Muscle layer of colon (tissue), 2 donors: ENCODE measurements at regions not wholly inside any gene's neighbourhood (a gene's known extent, or its start where the extent isn't known, plus 50 kb on each side); places are given as distances from the start of the nearest gene placed in this dataset.

Experiments used
- H3K27ac ChIP-seq: one replicate; pipeline ENCODE4 v1.7.0; 2013; ENCODE audit warnings: low read depth, mild to moderate bottlenecking, low read length, moderate library complexity
- H3K27me3 ChIP-seq, 2 donors: one replicate each; pipeline ENCODE4 v1.7.0; 2013; ENCODE audit warnings: low read length in 2 of 2, mild to moderate bottlenecking in 2 of 2; ENCODE audit not compliant: insufficient read depth in 2 of 2, control insufficient read depth in 1 of 2
- H3K36me3 ChIP-seq: one replicate; pipeline ENCODE4 v1.7.0; 2013; ENCODE audit warnings: mild to moderate bottlenecking, low read length; ENCODE audit not compliant: insufficient read depth
- H3K4me1 ChIP-seq: one replicate; pipeline ENCODE4 v1.7.0; 2013; ENCODE audit warnings: mild to moderate bottlenecking, low read length; ENCODE audit not compliant: insufficient read depth
- H3K4me3 ChIP-seq, 2 donors: one replicate each; pipeline ENCODE4 v1.7.0; 2013; ENCODE audit warnings: low read length in 2 of 2, low read depth in 1 of 2, mild to moderate bottlenecking in 1 of 2, moderate library complexity in 1 of 2
- H3K9ac ChIP-seq: one replicate; pipeline ENCODE4 v1.7.0; 2013; ENCODE audit warnings: low read length
- H3K9me3 ChIP-seq: one replicate; pipeline ENCODE4 v1.7.0; 2013; ENCODE audit warnings: mild to moderate bottlenecking, low read length
- donor health status: abdominal sarcoma.
- donor health status: Adenocarcinoma of cecum.

- Histone ChIP-seq H3K9me3 (no peaks in the 10 kb centered on the region), H3K27ac (no peak overlapping the region), H3K27me3 (no peaks in the 10 kb centered on the region), H3K4me3 (no peak overlapping the region), H3K4me1 (no peaks in the 10 kb centered on the region), H3K9ac (no peak overlapping the region), H3K36me3 (no peaks in the 10 kb centered on the region)
Measured at GRCh38 chr2:145292166-145292565, 772.2 kb upstream of the ZEB2 start.

- Histone ChIP-seq H3K4me1 (no peaks in the 10 kb centered on the region), H3K9me3 (no peaks in the 10 kb centered on the region), H3K27me3 (no peaks in the 10 kb centered on the region), H3K4me3 (no peak overlapping the region), H3K36me3 (no peaks in the 10 kb centered on the region), H3K9ac (no peak overlapping the region), H3K27ac (no peak overlapping the region)
Measured at GRCh38 chr2:145290986-145291385, 771.1 kb upstream of the ZEB2 start.

GRCh38 chr2:145289946-145290345, 770.0 kb upstream of the ZEB2 start:
- no peaks in the 10 kb centered on the region for H3K27me3 ChIP-seq
- no peaks in the 10 kb centered on the region for H3K4me1 ChIP-seq
- no peak overlapping the region for H3K9ac ChIP-seq
- H3K9me3 ChIP-seq: no peaks in the 10 kb centered on the region
- H3K4me3 ChIP-seq: no peak overlapping the region
- H3K36me3 ChIP-seq: no peaks in the 10 kb centered on the region
- H3K27ac ChIP-seq: no peak overlapping the region

- Histone ChIP-seq H3K4me1 (no peaks in the 10 kb centered on the region), H3K27ac (no peak overlapping the region), H3K27me3 (no peaks in the 10 kb centered on the region), H3K9ac (no peak overlapping the region), H3K9me3 (no peaks in the 10 kb centered on the region), H3K4me3 (no peak overlapping the region), H3K36me3 (no peaks in the 10 kb centered on the region)
Measured at GRCh38 chr2:145288650-145289496, 769.0 kb upstream of the ZEB2 start.

GRCh38 chr2:145287736-145288135, 767.8 kb upstream of the ZEB2 start:
- Histone ChIP-seq H3K9me3 (no peaks in the 10 kb centered on the region), H3K36me3 (no peaks in the 10 kb centered on the region), H3K4me3 (no peak overlapping the region), H3K27me3 (no peaks in the 10 kb centered on the region), H3K4me1 (no peaks in the 10 kb centered on the region), H3K27ac (no peak overlapping the region), H3K9ac (no peak overlapping the region)

- Histone ChIP-seq H3K9me3 (no peaks in the 10 kb centered on the region), H3K27ac (no peak overlapping the region), H3K36me3 (no peaks in the 10 kb centered on the region), H3K4me3 (no peak overlapping the region), H3K4me1 (no peaks in the 10 kb centered on the region), H3K27me3 (no peaks in the 10 kb centered on the region), H3K9ac (no peak overlapping the region)
Measured at GRCh38 chr2:145286716-145287275, 766.9 kb upstream of the ZEB2 start.

- no peak overlapping the region for H3K27ac ChIP-seq
- H3K36me3 ChIP-seq: no peaks in the 10 kb centered on the region
- H3K9ac ChIP-seq: no peak overlapping the region
- no peaks in the 10 kb centered on the region for H3K9me3 ChIP-seq
- H3K27me3 ChIP-seq: no peaks in the 10 kb centered on the region
- H3K4me3 ChIP-seq: no peak overlapping the region
- H3K4me1 ChIP-seq: no peaks in the 10 kb centered on the region
Measured at GRCh38 chr2:145284551-145284950, 764.6 kb upstream of the ZEB2 start.

- no peak overlapping the region for H3K4me3 ChIP-seq
- H3K27me3 ChIP-seq: no peaks in the 10 kb centered on the region
Measured at GRCh38 chr2:145283131-145283530, 763.2 kb upstream of the ZEB2 start.

GRCh38 chr2:145277922-145278321, 758.0 kb upstream of the ZEB2 start:
- Histone ChIP-seq H3K4me1 (no peaks in the 10 kb centered on the region), H3K27ac (no peak overlapping the region), H3K36me3 (no peaks in the 10 kb centered on the region), H3K9ac (no peak overlapping the region), H3K4me3 (no peak overlapping the region), H3K27me3 (no peaks in the 10 kb centered on the region), H3K9me3 (no peaks in the 10 kb centered on the region)

More at GRCh38 chr2:145283131-145283530, 763.2 kb upstream of the ZEB2 start:
- Histone ChIP-seq H3K4me1 (no peaks in the 10 kb centered on the region), H3K9ac (no peak overlapping the region), H3K9me3 (no peaks in the 10 kb centered on the region), H3K36me3 (no peaks in the 10 kb centered on the region), H3K27ac (no peak overlapping the region)

- H3K4me3 ChIP-seq: no peak overlapping the region
- no peaks in the 10 kb centered on the region for H3K27me3 ChIP-seq
- no peaks in the 10 kb centered on the region for H3K4me1 ChIP-seq
- H3K9me3 ChIP-seq: no peaks in the 10 kb centered on the region
- no peak overlapping the region for H3K27ac ChIP-seq
- no peak overlapping the region for H3K9ac ChIP-seq
- H3K36me3 ChIP-seq: no peaks in the 10 kb centered on the region
Measured at GRCh38 chr2:145273840-145274239, 753.9 kb upstream of the ZEB2 start.

- H3K4me3 ChIP-seq: no peak overlapping the region
- H3K27me3 ChIP-seq: no peaks in the 10 kb centered on the region
- no peak overlapping the region for H3K9ac ChIP-seq
- no peaks in the 10 kb centered on the region for H3K9me3 ChIP-seq
- no peak overlapping the region for H3K27ac ChIP-seq
- H3K4me1 ChIP-seq: no peaks in the 10 kb centered on the region
- H3K36me3 ChIP-seq: no peaks in the 10 kb centered on the region
Measured at GRCh38 chr2:145268931-145269330, 749.0 kb upstream of the ZEB2 start.

GRCh38 chr2:145267451-145267850, 747.5 kb upstream of the ZEB2 start:
- no peaks in the 10 kb centered on the region for H3K27me3 ChIP-seq
- H3K4me3 ChIP-seq: no peak overlapping the region
- H3K36me3 ChIP-seq: no peaks in the 10 kb centered on the region
- no peak overlapping the region for H3K27ac ChIP-seq
- H3K9ac ChIP-seq: no peak overlapping the region
- no peaks in the 10 kb centered on the region for H3K9me3 ChIP-seq
- H3K4me1 ChIP-seq: no peaks in the 10 kb centered on the region
